OCI-LY3 (cell line): ENCODE measurements at regions not wholly inside any gene's neighbourhood (a gene's known extent, or its start where the extent isn't known, plus 50 kb on each side); places are given as distances from the start of the nearest gene placed in this dataset.

Experiments
- H2AFZ ChIP-seq: fragments of 200-600, 300-600 bp; shearing (Covaris generic); 2 replicates; pipeline ENCODE4 v1.6.0; 2014; ENCODE audit warnings: antibody characterized with exemption, low read depth, low read length
- H3K27ac ChIP-seq: fragments of 200-600, 300-600 bp; sonication (generic); 2 replicates; pipeline ENCODE4 v1.5.1; 2014; ENCODE audit warnings: mild to moderate bottlenecking, low read length, moderate library complexity, mixed read lengths
- H3K27me3 ChIP-seq: fragments of 200-600, 300-600 bp; sonication (generic); 2 replicates; pipeline ENCODE4 v1.6.1; 2014; ENCODE audit warnings: low read depth, low read length, mixed read lengths
- H3K36me3 ChIP-seq: fragments of 200-600, 300-600 bp; sonication (generic); replicated peaks from 2 replicates; pipeline ENCODE3; 2014; ENCODE audit warnings: low read depth, low read length, mixed read lengths
- H3K4me1 ChIP-seq: fragments of 300-600, 200-600 bp; sonication (generic); 2 replicates; pipeline ENCODE4 v1.6.1; 2014; ENCODE audit warnings: low read length, mixed read lengths
- H3K4me2 ChIP-seq: fragments of 200-600, 300-600 bp; sonication (generic); 2 replicates; pipeline ENCODE4 v1.6.1; 2014; ENCODE audit warnings: low read length, mixed read lengths
- H3K4me3 ChIP-seq: fragments of 300-600, 200-600 bp; sonication (generic); 2 replicates; pipeline ENCODE4 v1.5.1; 2014; ENCODE audit warnings: antibody characterized with exemption, mild to moderate bottlenecking, low read length, moderate library complexity
- H3K79me2 ChIP-seq: fragments of 300-600, 200-600 bp; shearing (Covaris generic); 2 replicates; pipeline ENCODE4 v1.6.1; 2014; ENCODE audit warnings: mild to moderate bottlenecking, low read length, mixed read lengths
- H3K9ac ChIP-seq: fragments of 300-600, 200-600 bp; shearing (Covaris generic); 2 replicates; pipeline ENCODE4 v1.6.0; 2014; ENCODE audit warnings: mild to moderate bottlenecking, low read length, moderate library complexity
- H3K9me3 ChIP-seq: fragments of 200-600, 300-600 bp; shearing (Covaris generic); 2 replicates; pipeline ENCODE4 v1.6.1; 2014; ENCODE audit warnings: low read length, mixed read lengths; ENCODE audit not compliant: insufficient read depth
- H4K20me1 ChIP-seq: fragments of 200-600, 300-600 bp; sonication (generic); 2 replicates; pipeline ENCODE4 v1.6.1; 2016; ENCODE audit warnings: low read length, mixed read lengths; ENCODE audit not compliant: insufficient read depth
- CTCF ChIP-seq: fragments of 200-600, 300-600 bp; sonication (generic); IDR thresholded peaks from 2 replicates; pipeline ENCODE4 v1.5.1; 2014; ENCODE audit warnings: antibody characterized with exemption, low read length, low read depth
- EZH2phosphoT487 ChIP-seq: fragments of 200-600 bp; shearing (Covaris generic); IDR thresholded peaks from 2 replicates; pipeline ENCODE4 v1.6.1; 2018; ENCODE audit warnings: antibody characterized with exemption, mixed run types, low read depth

- Histone ChIP-seq H3K79me2 (no peaks in the 10 kb centered on the region), H3K9me3 (no peaks in the 10 kb centered on the region), H3K36me3 (no peaks in the 10 kb centered on the region), H3K4me1 (no peaks in the 10 kb centered on the region), H3K4me2 (no peak overlapping the region), H2AFZ (no peak overlapping the region), H3K9ac (no peak overlapping the region), H3K27ac (no peak overlapping the region), H3K4me3 (no peak overlapping the region), H4K20me1 (no peaks in the 10 kb centered on the region), H3K27me3 (no peaks in the 10 kb centered on the region)
- no peak for TF ChIP-seq EZH2phosphoT487
- TF ChIP-seq CTCF, result no peak
These were observed 686.8 kb downstream of the ZEB2 start for GRCh38 chr2:143833015-143833660.

DNA sequence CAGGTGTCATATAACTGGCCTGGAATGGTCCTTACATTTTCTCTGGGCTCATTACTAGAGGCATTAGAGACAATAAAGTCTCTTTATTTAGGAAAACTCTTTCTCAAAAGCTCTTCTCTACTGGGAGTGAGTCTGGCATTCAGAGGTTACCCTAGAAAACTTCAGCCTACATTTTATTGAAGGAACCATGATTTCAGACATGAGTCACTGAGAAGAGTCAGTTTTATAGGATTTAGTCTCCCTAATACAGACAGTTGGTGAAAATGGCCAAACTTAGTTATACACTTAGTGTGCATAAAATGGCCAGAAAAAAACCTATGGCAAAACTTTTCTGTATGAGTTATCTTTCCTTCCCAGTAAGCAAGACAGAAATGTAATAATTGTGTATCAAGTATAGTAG is 689.4 kb downstream of the ZEB2 start:
- no peak overlapping the region for H3K4me3 ChIP-seq
- H3K4me1 ChIP-seq, result no peaks in the 10 kb centered on the region
- no peaks in the 10 kb centered on the region for H3K9me3 ChIP-seq
- H3K79me2 ChIP-seq, result no peaks in the 10 kb centered on the region
- no peak for TF ChIP-seq CTCF
- no peak for TF ChIP-seq EZH2phosphoT487
- H3K27ac ChIP-seq, result no peak overlapping the region
- no peak overlapping the region for H3K9ac ChIP-seq
- no peaks in the 10 kb centered on the region for H3K36me3 ChIP-seq
- H4K20me1 ChIP-seq, result no peaks in the 10 kb centered on the region
- no peak overlapping the region for H3K4me2 ChIP-seq
- no peaks in the 10 kb centered on the region for H3K27me3 ChIP-seq
- no peak overlapping the region for H2AFZ ChIP-seq

GRCh38 chr2:143828763-143829537 is 691.0 kb downstream of the ZEB2 start:
- H3K4me2 ChIP-seq, result no peak overlapping the region
- H3K27ac ChIP-seq, result no peak overlapping the region
- no peaks in the 10 kb centered on the region for H3K27me3 ChIP-seq
- no peak overlapping the region for H2AFZ ChIP-seq
- TF ChIP-seq EZH2phosphoT487 (no peak), CTCF (no peak)
- H3K4me1 ChIP-seq, result no peaks in the 10 kb centered on the region
- H3K79me2 ChIP-seq, result no peaks in the 10 kb centered on the region
- H4K20me1 ChIP-seq, result no peaks in the 10 kb centered on the region
- H3K9ac ChIP-seq, result no peak overlapping the region
- H3K4me3 ChIP-seq, result no peak overlapping the region
- no peaks in the 10 kb centered on the region for H3K9me3 ChIP-seq
- no peaks in the 10 kb centered on the region for H3K36me3 ChIP-seq

GRCh38 chr2:143824791-143825190 is 695.1 kb downstream of the ZEB2 start:
- no peak overlapping the region for H2AFZ ChIP-seq
- no peaks in the 10 kb centered on the region for H4K20me1 ChIP-seq
- no peak overlapping the region for H3K27ac ChIP-seq
- H3K36me3 ChIP-seq, result no peaks in the 10 kb centered on the region
- no peak overlapping the region for H3K4me3 ChIP-seq
- TF ChIP-seq CTCF, result no peak
- TF ChIP-seq EZH2phosphoT487, result no peak
- no peaks in the 10 kb centered on the region for H3K27me3 ChIP-seq
- H3K9me3 ChIP-seq, result no peaks in the 10 kb centered on the region
- H3K4me1 ChIP-seq, result peaks cover 3% of the 10 kb centered on the region
- no peaks in the 10 kb centered on the region for H3K79me2 ChIP-seq
- no peak overlapping the region for H3K9ac ChIP-seq
- H3K4me2 ChIP-seq, result no peak overlapping the region
